OCI-LY3 (cell line): ENCODE measurements at regions not wholly inside any gene's neighbourhood (a gene's known extent, or its start where the extent isn't known, plus 50 kb on each side); places are given as distances from the start of the nearest gene placed in this dataset.

ENCODE experiments used
- EZH2phosphoT487 ChIP-seq: fragments of 200-600 bp; shearing (Covaris generic); IDR thresholded peaks from 2 replicates; pipeline ENCODE4 v1.6.1; 2018; ENCODE audit warnings: antibody characterized with exemption, mixed run types, low read depth
- TF ChIP-seq, protein P1 (sequence below): fragments of 200-600, 300-600 bp; sonication (generic); IDR thresholded peaks from 2 replicates; pipeline ENCODE4 v1.5.1; 2014; ENCODE audit warnings: antibody characterized with exemption, low read length, low read depth

DNA sequence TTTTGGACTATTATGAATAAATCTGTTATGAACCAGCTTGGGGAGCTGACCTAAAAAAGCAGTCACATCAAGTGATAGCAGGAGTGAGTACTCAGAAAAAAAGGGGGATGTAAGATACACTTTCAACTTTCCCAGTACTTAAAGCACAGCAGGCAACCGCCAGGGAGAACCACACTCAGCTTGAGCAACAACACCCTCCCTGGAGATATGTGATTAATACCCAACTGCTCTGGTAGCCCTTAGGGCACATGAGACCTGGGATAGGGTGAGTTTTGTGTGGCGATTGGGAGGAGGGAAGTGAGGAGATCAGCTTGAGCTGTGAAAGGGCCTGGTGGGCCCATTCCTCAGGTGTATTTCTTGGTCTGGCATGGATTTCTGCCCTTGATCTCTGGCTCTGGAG is 220.3 kb upstream of the SFRP2 start:
- TF ChIP-seq EZH2phosphoT487 = no peak
- TF ChIP-seq, protein P1, sequence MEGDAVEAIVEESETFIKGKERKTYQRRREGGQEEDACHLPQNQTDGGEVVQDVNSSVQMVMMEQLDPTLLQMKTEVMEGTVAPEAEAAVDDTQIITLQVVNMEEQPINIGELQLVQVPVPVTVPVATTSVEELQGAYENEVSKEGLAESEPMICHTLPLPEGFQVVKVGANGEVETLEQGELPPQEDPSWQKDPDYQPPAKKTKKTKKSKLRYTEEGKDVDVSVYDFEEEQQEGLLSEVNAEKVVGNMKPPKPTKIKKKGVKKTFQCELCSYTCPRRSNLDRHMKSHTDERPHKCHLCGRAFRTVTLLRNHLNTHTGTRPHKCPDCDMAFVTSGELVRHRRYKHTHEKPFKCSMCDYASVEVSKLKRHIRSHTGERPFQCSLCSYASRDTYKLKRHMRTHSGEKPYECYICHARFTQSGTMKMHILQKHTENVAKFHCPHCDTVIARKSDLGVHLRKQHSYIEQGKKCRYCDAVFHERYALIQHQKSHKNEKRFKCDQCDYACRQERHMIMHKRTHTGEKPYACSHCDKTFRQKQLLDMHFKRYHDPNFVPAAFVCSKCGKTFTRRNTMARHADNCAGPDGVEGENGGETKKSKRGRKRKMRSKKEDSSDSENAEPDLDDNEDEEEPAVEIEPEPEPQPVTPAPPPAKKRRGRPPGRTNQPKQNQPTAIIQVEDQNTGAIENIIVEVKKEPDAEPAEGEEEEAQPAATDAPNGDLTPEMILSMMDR = no peak
